K562 (cell line): ENCODE measurements at regions not wholly inside any gene's neighbourhood (a gene's known extent, or its start where the extent isn't known, plus 50 kb on each side); places are given as distances from the start of the nearest gene placed in this dataset.

Experiments
- ATAC-seq: fragments of 200-7000 bp; cut with Tn5 transposase; 3 replicates; pipeline ENCODE4 v1.9.1; 2020; ENCODE audit warnings: moderate library complexity
- BruUV-seq: library from RNA; stranded (reverse); fragments of 400-500 nt; replicated peaks from 2 replicates; lab custom pipeline; 2021; lab: Mats Ljungman, UMichigan
- CTCF ChIA-PET: fragments of 300-600 bp; formaldehyde crosslinking; extraction: SDS; loops from one replicate; lab custom pipeline; 2021; ENCODE audit warnings: low intra/inter-chr PET ratio; lab: Yijun Ruan, JAX
- POLR2A ChIA-PET: fragments of 300-600, 350-650 bp; sonication (Branson Sonifier 250); formaldehyde crosslinking; extraction: SDS; loops from one replicate; lab custom pipeline; 2021; ENCODE audit warnings: antibody characterized with exemption, inconsistent platforms; lab: Yijun Ruan, JAX
- DNase-seq, 4 experiments: peaks; one replicate each; pipeline versions ENCODE4 v3.0.0 to v3.0.0-alpha.2; 2011 to 2018; ENCODE audit warnings: low spot score in 3 of 4, mixed read lengths in 3 of 4; ENCODE audit errors: extremely low read depth in 1 of 4
- FAIRE-seq: peaks from 2 replicates; lab custom pipeline; 2011; peaks lifted over from hg19 to GRCh38; lab: Jason Lieb, UNC
- H2AFZ ChIP-seq: 2 replicates; pipeline ENCODE4 v1.6.0; 2011; ENCODE audit warnings: low read depth, low read length, control low read depth, inconsistent platforms
- H3K27ac ChIP-seq: fragments of 200-600 bp; 3 replicates; pipeline ENCODE4 v1.8.0; 2011; ENCODE audit warnings: low read depth, mild to moderate bottlenecking, control low read depth, inconsistent platforms, low read length, moderate library complexity, mixed read lengths; ENCODE audit errors: extremely low read depth
- H3K27me3 ChIP-seq, 2 experiments: fragments of 300-600 bp in 1 of 2; 2 replicates in 1 of 2; 3 replicates in 1 of 2; pipeline versions ENCODE4 v1.6.0 to v1.8.0; 2011; ENCODE audit warnings: inconsistent platforms in 2 of 2, low read length in 2 of 2, mild to moderate bottlenecking in 1 of 2, mixed read lengths in 1 of 2, moderate library complexity in 1 of 2; ENCODE audit not compliant: control insufficient read depth in 2 of 2, insufficient read depth in 2 of 2
- H3K36me3 ChIP-seq: fragments of 300-600 bp; 3 replicates; pipeline ENCODE4 v1.8.0; 2011; ENCODE audit warnings: mild to moderate bottlenecking, low read length, inconsistent platforms; ENCODE audit not compliant: control insufficient read depth, insufficient read depth
- H3K4me1 ChIP-seq, 2 experiments: fragments of 200-600 bp in 1 of 2; replicated peaks in 1 of 2; 2 replicates in 1 of 2; 3 replicates in 1 of 2; pipeline versions ENCODE4 v1.5.1 to v1.8.0; 2011; ENCODE audit warnings: inconsistent platforms in 2 of 2, low read length in 2 of 2, mild to moderate bottlenecking in 1 of 2, mixed read lengths in 1 of 2, moderate library complexity in 1 of 2; ENCODE audit not compliant: control insufficient read depth in 2 of 2, insufficient read depth in 2 of 2
- H3K4me2 ChIP-seq: 2 replicates; pipeline ENCODE4 v1.6.1; 2011; ENCODE audit warnings: low read length, control low read depth, inconsistent platforms, mixed read lengths; ENCODE audit not compliant: insufficient read depth
- H3K4me3 ChIP-seq: fragments of 200-600 bp; sonication (generic), shearing (Covaris generic); 2 replicates; pipeline ENCODE4 v1.5.1; 2016; ENCODE audit warnings: control low read depth, inconsistent platforms
- H3K79me2 ChIP-seq: fragments of 200-600 bp; 3 replicates; pipeline ENCODE4 v1.8.0; 2011; ENCODE audit warnings: low read length, inconsistent platforms; ENCODE audit not compliant: control insufficient read depth, insufficient read depth
- H3K9ac ChIP-seq, 2 experiments: 2 replicates each; pipeline versions ENCODE4 v1.6.0 to v1.6.1; 2011; ENCODE audit warnings: low read depth in 2 of 2, low read length in 2 of 2, control low read depth in 1 of 2, inconsistent platforms in 1 of 2, mild to moderate bottlenecking in 1 of 2, mixed read lengths in 1 of 2; ENCODE audit not compliant: insufficient read depth in 1 of 2
- H3K9me1 ChIP-seq: one replicate; pipeline ENCODE4 v1.6.0; 2011; ENCODE audit warnings: inconsistent platforms, mild to moderate bottlenecking, low read length, moderate library complexity; ENCODE audit not compliant: control insufficient read depth, insufficient read depth
- H3K9me3 ChIP-seq: replicated peaks from 2 replicates; pipeline ENCODE4 v1.5.1; 2011; ENCODE audit warnings: low read depth, low read length, inconsistent platforms; ENCODE audit not compliant: control insufficient read depth, insufficient read depth
- H4K20me1 ChIP-seq: replicated peaks from 2 replicates; pipeline ENCODE4 v1.6.1; 2011; ENCODE audit warnings: low read length, inconsistent platforms, mixed read lengths; ENCODE audit not compliant: control insufficient read depth, insufficient read depth
- BCLAF1 ChIP-seq, 2 experiments: fragments of 450-650 bp in 1 of 2; IDR thresholded peaks; 2 replicates each; pipeline ENCODE4 v1.6.1; 2011 to 2017; ENCODE audit warnings: low read depth in 2 of 2, antibody characterized with exemption in 1 of 2, borderline replicate concordance in 1 of 2, low read length in 1 of 2, mild to moderate bottlenecking in 1 of 2, mixed read lengths in 1 of 2; ENCODE audit not compliant: control insufficient read depth in 1 of 2
- HINFP ChIP-seq: fragments of 450-650 bp; conservative IDR thresholded peaks from 2 replicates; pipeline ENCODE4 v1.6.1; 2016; ENCODE audit warnings: missing genetic modification characterization, low read depth, mild to moderate bottlenecking, control low read depth, missing compliant biosample characterization
- MAX ChIP-seq: sonication (generic); formaldehyde crosslinking; IDR thresholded peaks from 2 replicates; pipeline ENCODE4 v1.9.0; 2022; ENCODE audit warnings: mild to moderate bottlenecking, missing genetic modification reagents
- MTF1 ChIP-seq: fragments of 250-450 bp; sonication (Bioruptor Pico); IDR thresholded peaks from 2 replicates; pipeline ENCODE4 v1.9.0; 2021; ENCODE audit warnings: moderate library complexity, mild to moderate bottlenecking, inconsistent platforms, borderline replicate concordance
- TAL1 ChIP-seq: fragments of 450-650 bp; IDR thresholded peaks from 2 replicates; pipeline ENCODE4 v1.6.1; 2016; ENCODE audit warnings: mild to moderate bottlenecking
- WGBS: fragments of 100-300 bp; shearing (Covaris generic); methylation state at CpG from one replicate; pipeline ENCODE4 v1.1.6; 2016; ENCODE audit warnings: low coverage, mixed read lengths; ENCODE audit not compliant: insufficient coverage; ENCODE audit errors: missing lambda C conversion rate; 5-methylcytosine and 5-hydroxymethylcytosine counted together
- in situ Hi-C: fragments of 300-500 bp; cut with MboI; formaldehyde crosslinking; loops from 4 replicates; pipeline ENCODE4 v1.15.0; 2018; ENCODE audit warnings: inconsistent platforms, mixed read lengths
- intact Hi-C: fragments of 100-400 bp; cut with micrococcal nuclease; formaldehyde crosslinking; loops from 2 replicates; pipeline ENCODE4 v1.14.2; 2022
- TF ChIP-seq, protein P1 (sequence below): sonication (generic); formaldehyde crosslinking; IDR thresholded peaks from 2 replicates; pipeline ENCODE4 v1.8.0; 2022; ENCODE audit warnings: mild to moderate bottlenecking, missing genetic modification reagents

DNA sequence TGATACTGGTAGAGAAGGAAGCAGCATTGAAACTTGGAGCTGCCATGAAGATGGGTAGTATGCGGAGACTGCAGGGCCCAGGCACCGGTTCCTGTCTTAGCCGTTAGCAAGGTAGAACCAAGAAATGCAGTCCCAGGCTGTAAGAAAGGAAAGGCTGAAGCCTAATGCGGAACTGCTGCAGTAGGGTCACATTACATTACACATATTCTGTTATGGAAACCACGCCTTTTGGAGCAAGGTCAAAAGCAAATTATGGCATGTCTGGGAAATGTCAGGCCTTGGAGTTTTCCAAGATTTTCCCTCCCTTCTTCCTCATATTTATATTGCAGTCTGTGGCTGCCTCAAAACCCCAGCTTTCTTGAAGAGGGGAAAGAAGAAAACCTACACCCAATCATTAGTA lies 204.8 kb upstream of the RASGEF1B start:
- intact Hi-C loops: no loop called here
- Histone ChIP-seq H3K27ac (no peak overlapping the region), H3K9me1 (no peaks in the 10 kb centered on the region), H3K27me3 (peaks cover 3 to 11% of the 10 kb centered on the region in 2 experiments; a peak in 3 of 5 replicates), H3K4me2 (no peak overlapping the region), H4K20me1 (no peaks in the 10 kb centered on the region), H2AFZ (no peak overlapping the region), H3K36me3 (no peaks in the 10 kb centered on the region), H3K9ac (no peak overlapping the region), H3K79me2 (no peaks in the 10 kb centered on the region), H3K9me3 (no peaks in the 10 kb centered on the region), H3K4me1 (no peaks in the 10 kb centered on the region), H3K4me3 (no peak overlapping the region)
- DNase-seq (no peak), FAIRE-seq (no peak), ATAC-seq (no peak)
- TF ChIP-seq MTF1 (CRISPR knock-in tag) (no peak), MAX (CRISPR knock-in tag) (no peak), BCLAF1 (IDR thresholded peaks at IDR 0.05; ENCODE audit: borderline replicate concordance in 1 of 2, control insufficient read depth in 1 of 2, low read depth in 2 of 2, low read length in 1 of 2) (no peak), TAL1 (no peak), HINFP (tag) (no peak)
- TF ChIP-seq, protein P1, sequence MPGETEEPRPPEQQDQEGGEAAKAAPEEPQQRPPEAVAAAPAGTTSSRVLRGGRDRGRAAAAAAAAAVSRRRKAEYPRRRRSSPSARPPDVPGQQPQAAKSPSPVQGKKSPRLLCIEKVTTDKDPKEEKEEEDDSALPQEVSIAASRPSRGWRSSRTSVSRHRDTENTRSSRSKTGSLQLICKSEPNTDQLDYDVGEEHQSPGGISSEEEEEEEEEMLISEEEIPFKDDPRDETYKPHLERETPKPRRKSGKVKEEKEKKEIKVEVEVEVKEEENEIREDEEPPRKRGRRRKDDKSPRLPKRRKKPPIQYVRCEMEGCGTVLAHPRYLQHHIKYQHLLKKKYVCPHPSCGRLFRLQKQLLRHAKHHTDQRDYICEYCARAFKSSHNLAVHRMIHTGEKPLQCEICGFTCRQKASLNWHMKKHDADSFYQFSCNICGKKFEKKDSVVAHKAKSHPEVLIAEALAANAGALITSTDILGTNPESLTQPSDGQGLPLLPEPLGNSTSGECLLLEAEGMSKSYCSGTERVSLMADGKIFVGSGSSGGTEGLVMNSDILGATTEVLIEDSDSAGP (CRISPR knock-in tag): no peak
- ChIA-PET POLR2A (no interaction called here), CTCF (no interaction called here)
- in situ Hi-C loops: no loop called here
- 0% methylated on average over 5 of the region's 5 CpGs for WGBS
- no TSS peak for BruUV-seq
